Stomach (tissue), 4 donors: ENCODE measurements at regions not wholly inside any gene's neighbourhood (a gene's known extent, or its start where the extent isn't known, plus 50 kb on each side); places are given as distances from the start of the nearest gene placed in this dataset.

Experiments
- POLR2A ChIP-seq, 4 donors: fragments of 450-650 bp; IDR thresholded peaks; one replicate each; pipeline ENCODE4 v1.6.1; 2016; ENCODE audit warnings: antibody characterized with exemption in 4 of 4, control low read depth in 2 of 4, mild to moderate bottlenecking in 1 of 4, moderate library complexity in 1 of 4
- POLR2AphosphoS5 ChIP-seq, 3 donors: sonication (generic); formaldehyde crosslinking; IDR thresholded peaks; one replicate each; pipeline ENCODE4 v1.6.1; 2016; ENCODE audit warnings: antibody characterized with exemption in 3 of 3
- TF ChIP-seq, protein P1 (sequence below), 7 experiments: fragments of 450-650 bp in 4 of 7; fragments of 200-600 bp in 3 of 7; sonication (generic) in 3 of 7; IDR thresholded peaks; one replicate each; pipeline ENCODE4 v1.5.1; 2016 to 2019; ENCODE audit warnings: antibody characterized with exemption in 7 of 7, control low read depth in 2 of 7, mild to moderate bottlenecking in 1 of 7

DNA sequence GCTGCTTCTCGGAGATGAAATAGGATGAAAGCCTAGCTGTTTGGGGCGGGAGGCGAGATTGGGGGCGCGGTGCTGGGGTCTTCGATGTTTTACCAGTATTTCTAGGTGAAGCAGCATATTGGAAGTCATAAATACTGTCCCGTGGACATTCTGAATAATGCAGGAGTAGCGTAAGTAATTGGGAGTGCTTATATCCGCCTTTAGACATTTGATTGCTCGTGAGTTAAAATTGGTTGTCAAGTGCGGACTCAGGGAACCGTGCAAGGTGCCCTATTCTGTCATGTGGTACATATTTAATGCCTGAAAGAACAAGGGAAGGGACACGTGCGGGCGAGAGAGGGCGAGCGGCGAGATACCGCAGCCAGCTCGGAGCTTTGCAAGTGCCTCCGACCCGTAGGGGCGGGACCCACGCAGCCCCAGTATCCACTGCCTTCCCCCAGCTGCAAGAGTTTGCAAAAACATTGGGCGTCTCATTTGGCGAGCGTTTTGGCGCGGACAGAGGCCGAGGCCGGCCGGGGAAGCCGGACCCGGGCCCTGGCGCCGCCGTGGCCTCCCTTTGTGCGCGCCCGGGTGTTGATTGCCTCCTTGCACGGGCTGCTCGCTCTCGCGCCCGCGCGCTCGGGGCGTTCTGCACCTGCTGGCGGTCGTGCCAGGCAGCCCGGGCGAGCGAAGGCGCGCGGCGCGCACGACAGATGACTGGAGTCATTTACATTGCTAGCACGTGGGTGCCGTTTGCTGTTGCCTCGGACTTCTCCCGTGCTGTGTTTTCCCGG lies 849.8 kb upstream of the RBFOX1 start:
- TF ChIP-seq POLR2A (IDR thresholded peaks at IDR 0.05) (no peak), POLR2AphosphoS5 (IDR thresholded peaks at IDR 0.05) (no peak)
- TF ChIP-seq, protein P1, sequence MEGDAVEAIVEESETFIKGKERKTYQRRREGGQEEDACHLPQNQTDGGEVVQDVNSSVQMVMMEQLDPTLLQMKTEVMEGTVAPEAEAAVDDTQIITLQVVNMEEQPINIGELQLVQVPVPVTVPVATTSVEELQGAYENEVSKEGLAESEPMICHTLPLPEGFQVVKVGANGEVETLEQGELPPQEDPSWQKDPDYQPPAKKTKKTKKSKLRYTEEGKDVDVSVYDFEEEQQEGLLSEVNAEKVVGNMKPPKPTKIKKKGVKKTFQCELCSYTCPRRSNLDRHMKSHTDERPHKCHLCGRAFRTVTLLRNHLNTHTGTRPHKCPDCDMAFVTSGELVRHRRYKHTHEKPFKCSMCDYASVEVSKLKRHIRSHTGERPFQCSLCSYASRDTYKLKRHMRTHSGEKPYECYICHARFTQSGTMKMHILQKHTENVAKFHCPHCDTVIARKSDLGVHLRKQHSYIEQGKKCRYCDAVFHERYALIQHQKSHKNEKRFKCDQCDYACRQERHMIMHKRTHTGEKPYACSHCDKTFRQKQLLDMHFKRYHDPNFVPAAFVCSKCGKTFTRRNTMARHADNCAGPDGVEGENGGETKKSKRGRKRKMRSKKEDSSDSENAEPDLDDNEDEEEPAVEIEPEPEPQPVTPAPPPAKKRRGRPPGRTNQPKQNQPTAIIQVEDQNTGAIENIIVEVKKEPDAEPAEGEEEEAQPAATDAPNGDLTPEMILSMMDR (IDR thresholded peaks at IDR 0.05): no peak
